ENCODE measurements at regions not wholly inside any gene's neighbourhood (a gene's known extent, or its start where the extent isn't known, plus 50 kb on each side); places are given as distances from the start of the nearest gene placed in this dataset.

- no peak overlapping the region for H3K4me2 ChIP-seq (ENCODE audit: low read length)
- TF ChIP-seq CTCF (IDR thresholded peaks at IDR 0.05; ENCODE audit: poor library complexity, severe bottlenecking), result no peak
- TF ChIP-seq RAD21 (conservative IDR thresholded peaks at IDR 0.05), result no peak
- TF ChIP-seq POLR2AphosphoS5 (IDR thresholded peaks at IDR 0.05), result no peak
- TF ChIP-seq MXI1 (conservative IDR thresholded peaks at IDR 0.05; ENCODE audit: poor library complexity, severe bottlenecking), result no peak
- TF ChIP-seq EZH2 (IDR thresholded peaks at IDR 0.05; ENCODE audit: borderline replicate concordance, insufficient read depth, low read length, poor library complexity, severe bottlenecking), result no peak
- TF ChIP-seq, protein P1, sequence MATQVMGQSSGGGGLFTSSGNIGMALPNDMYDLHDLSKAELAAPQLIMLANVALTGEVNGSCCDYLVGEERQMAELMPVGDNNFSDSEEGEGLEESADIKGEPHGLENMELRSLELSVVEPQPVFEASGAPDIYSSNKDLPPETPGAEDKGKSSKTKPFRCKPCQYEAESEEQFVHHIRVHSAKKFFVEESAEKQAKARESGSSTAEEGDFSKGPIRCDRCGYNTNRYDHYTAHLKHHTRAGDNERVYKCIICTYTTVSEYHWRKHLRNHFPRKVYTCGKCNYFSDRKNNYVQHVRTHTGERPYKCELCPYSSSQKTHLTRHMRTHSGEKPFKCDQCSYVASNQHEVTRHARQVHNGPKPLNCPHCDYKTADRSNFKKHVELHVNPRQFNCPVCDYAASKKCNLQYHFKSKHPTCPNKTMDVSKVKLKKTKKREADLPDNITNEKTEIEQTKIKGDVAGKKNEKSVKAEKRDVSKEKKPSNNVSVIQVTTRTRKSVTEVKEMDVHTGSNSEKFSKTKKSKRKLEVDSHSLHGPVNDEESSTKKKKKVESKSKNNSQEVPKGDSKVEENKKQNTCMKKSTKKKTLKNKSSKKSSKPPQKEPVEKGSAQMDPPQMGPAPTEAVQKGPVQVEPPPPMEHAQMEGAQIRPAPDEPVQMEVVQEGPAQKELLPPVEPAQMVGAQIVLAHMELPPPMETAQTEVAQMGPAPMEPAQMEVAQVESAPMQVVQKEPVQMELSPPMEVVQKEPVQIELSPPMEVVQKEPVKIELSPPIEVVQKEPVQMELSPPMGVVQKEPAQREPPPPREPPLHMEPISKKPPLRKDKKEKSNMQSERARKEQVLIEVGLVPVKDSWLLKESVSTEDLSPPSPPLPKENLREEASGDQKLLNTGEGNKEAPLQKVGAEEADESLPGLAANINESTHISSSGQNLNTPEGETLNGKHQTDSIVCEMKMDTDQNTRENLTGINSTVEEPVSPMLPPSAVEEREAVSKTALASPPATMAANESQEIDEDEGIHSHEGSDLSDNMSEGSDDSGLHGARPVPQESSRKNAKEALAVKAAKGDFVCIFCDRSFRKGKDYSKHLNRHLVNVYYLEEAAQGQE (IDR thresholded peaks at IDR 0.05; ENCODE audit: borderline replicate concordance), result no peak
- no peak overlapping the region for H2AFZ ChIP-seq (ENCODE audit: low read depth, low read length)
- H3K9ac ChIP-seq (ENCODE audit: low read length), result no peak overlapping the region
- no peaks in the 10 kb centered on the region for H3K36me3 ChIP-seq (ENCODE audit: insufficient read depth, low read length)
- H3K27ac ChIP-seq (ENCODE audit: low read length), result no peak overlapping the region
- no peak overlapping the region for H3K4me3 ChIP-seq (ENCODE audit: low read length)
- H3K79me2 ChIP-seq (replicated peaks; ENCODE audit: insufficient read depth, low read length), result no peaks in the 10 kb centered on the region
- H4K20me1 ChIP-seq (ENCODE audit: insufficient read depth), result no peaks in the 10 kb centered on the region
- H3K9me2 ChIP-seq (ENCODE audit: insufficient read depth, low read length), result no peaks in the 10 kb centered on the region
- H3K27me3 ChIP-seq (ENCODE audit: insufficient read depth, low read depth, low read length), result no peaks in the 10 kb centered on the region
- H3F3A ChIP-seq (ENCODE audit: insufficient read depth, low read length, poor library complexity, severe bottlenecking), result no peaks in the 10 kb centered on the region
- no peaks in the 10 kb centered on the region for H3K9me3 ChIP-seq (ENCODE audit: low read length)
These were observed 673.6 kb upstream of the NR5A2 start for GRCh38 chr1:199353906-199354305.

- no peaks in the 10 kb centered on the region for H3K36me3 ChIP-seq (ENCODE audit: insufficient read depth, low read length)
- H3K9me2 ChIP-seq (ENCODE audit: insufficient read depth, low read length), result no peaks in the 10 kb centered on the region
- no peak for TF ChIP-seq EP300 (conservative IDR thresholded peaks at IDR 0.05; ENCODE audit: poor library complexity, severe bottlenecking)
- TF ChIP-seq, protein P1 (IDR thresholded peaks at IDR 0.05; ENCODE audit: borderline replicate concordance), result no peak
- TF ChIP-seq MXI1 (conservative IDR thresholded peaks at IDR 0.05; ENCODE audit: poor library complexity, severe bottlenecking), result no peak
- H3K4me2 ChIP-seq (ENCODE audit: low read length), result no peak overlapping the region
- no peaks in the 10 kb centered on the region for H4K20me1 ChIP-seq (ENCODE audit: insufficient read depth)
- H3K4me3 ChIP-seq (ENCODE audit: low read length), result no peak overlapping the region
- H3K9ac ChIP-seq (ENCODE audit: low read length), result no peak overlapping the region
- no peaks in the 10 kb centered on the region for H3F3A ChIP-seq (ENCODE audit: insufficient read depth, low read length, poor library complexity, severe bottlenecking)
- H3K79me2 ChIP-seq (replicated peaks; ENCODE audit: insufficient read depth, low read length), result no peaks in the 10 kb centered on the region
- no peak overlapping the region for H3K27ac ChIP-seq (ENCODE audit: low read length)
- H2AFZ ChIP-seq (ENCODE audit: low read depth, low read length), result no peak overlapping the region
- no peaks in the 10 kb centered on the region for H3K27me3 ChIP-seq (ENCODE audit: insufficient read depth, low read depth, low read length)
- H3K9me3 ChIP-seq (ENCODE audit: low read length), result no peaks in the 10 kb centered on the region
These were observed 670.9 kb upstream of the NR5A2 start for GRCh38 chr1:199356561-199356960.

All from neural cell (in vitro differentiated cells).